HEK293 (cell line): ENCODE measurements at regions not wholly inside any gene's neighbourhood (a gene's known extent, or its start where the extent isn't known, plus 50 kb on each side); places are given as distances from the start of the nearest gene placed in this dataset.

Experiments
- CTCF ChIA-PET: fragments of 350-600 bp; formaldehyde crosslinking; extraction: SDS; loops from one replicate; lab custom pipeline; 2021; ENCODE audit warnings: antibody characterized with exemption; lab: Yijun Ruan, JAX
- POLR2A ChIA-PET: fragments of 300-600 bp; formaldehyde crosslinking; extraction: SDS; loops from one replicate; lab custom pipeline; 2020; ENCODE audit warnings: antibody characterized with exemption, inconsistent platforms; lab: Yijun Ruan, JAX
- H3K27ac ChIP-seq: fragments of 200-500 bp; sonication (Bioruptor generic); 2 replicates; pipeline ENCODE4 v1.5.1; 2014; ENCODE audit warnings: low read depth, low read length, control low read depth, inconsistent platforms; ENCODE audit errors: extremely low read depth
- H3K36me3 ChIP-seq, 2 experiments: fragments of 200-500 bp in 1 of 2; sonication (Bioruptor generic) in 1 of 2; 1 replicate in 1 of 2; 2 replicates in 1 of 2; pipeline ENCODE4 v1.5.1; 2014 to 2017; ENCODE audit warnings: inconsistent platforms in 2 of 2, low read length in 2 of 2; ENCODE audit not compliant: control insufficient read depth in 2 of 2, insufficient read depth in 1 of 2
- H3K4me1 ChIP-seq: fragments of 200-500 bp; sonication (Bioruptor generic); 2 replicates; pipeline ENCODE4 v1.5.1; 2014; ENCODE audit warnings: mild to moderate bottlenecking, low read length, inconsistent platforms; ENCODE audit not compliant: control insufficient read depth, insufficient read depth
- H3K4me3 ChIP-seq: 2 replicates; pipeline ENCODE4 v1.5.1; 2011; ENCODE audit warnings: low read depth, mild to moderate bottlenecking, control low read depth, low read length, moderate library complexity
- H3K9me3 ChIP-seq: fragments of 200-500 bp; sonication (Bioruptor generic); 2 replicates; pipeline ENCODE4 v1.5.1; 2014; ENCODE audit warnings: low read depth, low read length, inconsistent platforms; ENCODE audit not compliant: control insufficient read depth, insufficient read depth
- EGR2 ChIP-seq: fragments of 450-650 bp; formaldehyde crosslinking; IDR thresholded peaks from 2 replicates; pipeline ENCODE4 v1.5.1; 2016; ENCODE audit warnings: low read depth, missing biosample characterization, missing genetic modification characterization
- GFI1B ChIP-seq: fragments of 450-650 bp; formaldehyde crosslinking; IDR thresholded peaks from 2 replicates; pipeline ENCODE4 v1.5.1; 2016; ENCODE audit warnings: missing biosample characterization, missing genetic modification characterization
- GLIS1 ChIP-seq: fragments of 450-650 bp; formaldehyde crosslinking; IDR thresholded peaks from 2 replicates; pipeline ENCODE4 v1.5.1; 2016; ENCODE audit warnings: missing biosample characterization, missing genetic modification characterization
- HOXA7 ChIP-seq: sonication (generic); formaldehyde crosslinking; IDR thresholded peaks from 2 replicates; pipeline ENCODE4 v1.8.1; 2022; ENCODE audit warnings: missing genetic modification reagents, borderline replicate concordance
- KLF7 ChIP-seq: fragments of 450-650 bp; formaldehyde crosslinking; IDR thresholded peaks from 2 replicates; pipeline ENCODE4 v1.5.1; 2016; ENCODE audit warnings: missing biosample characterization, missing genetic modification characterization, borderline replicate concordance
- PBX3 ChIP-seq: sonication (generic); formaldehyde crosslinking; IDR thresholded peaks from 2 replicates; pipeline ENCODE4 v1.8.1; 2022; ENCODE audit warnings: mild to moderate bottlenecking, moderate library complexity, missing genetic modification reagents
- REPIN1 ChIP-seq: fragments of 450-650 bp; formaldehyde crosslinking; IDR thresholded peaks from 2 replicates; pipeline ENCODE4 v1.5.1; 2017; ENCODE audit warnings: missing biosample characterization, missing genetic modification characterization, low read depth
- TSHZ1 ChIP-seq: fragments of 450-650 bp; formaldehyde crosslinking; IDR thresholded peaks from 2 replicates; pipeline ENCODE4 v1.5.1; 2016; ENCODE audit warnings: missing biosample characterization, missing genetic modification characterization, borderline replicate concordance
- YY1 ChIP-seq: fragments of 450-650 bp; formaldehyde crosslinking; IDR thresholded peaks from 2 replicates; pipeline ENCODE4 v1.5.1; 2018; ENCODE audit warnings: missing biosample characterization, missing genetic modification characterization
- ZBTB20 ChIP-seq: fragments of 450-650 bp; formaldehyde crosslinking; IDR thresholded peaks from 2 replicates; pipeline ENCODE4 v1.5.1; 2016; ENCODE audit warnings: missing biosample characterization, missing genetic modification characterization
- ZNF148 ChIP-seq: fragments of 450-650 bp; formaldehyde crosslinking; IDR thresholded peaks from 2 replicates; pipeline ENCODE4 v1.5.0; 2017; ENCODE audit warnings: missing biosample characterization, missing genetic modification characterization, borderline replicate concordance
- ZNF174 ChIP-seq: fragments of 450-650 bp; formaldehyde crosslinking; IDR thresholded peaks from 2 replicates; pipeline ENCODE4 v1.5.0; 2017; ENCODE audit warnings: missing biosample characterization, mild to moderate bottlenecking, missing genetic modification characterization
- ZNF18 ChIP-seq: fragments of 450-650 bp; formaldehyde crosslinking; IDR thresholded peaks from 2 replicates; pipeline ENCODE4 v1.5.1; 2016; ENCODE audit warnings: missing biosample characterization, missing genetic modification characterization
- ZNF211 ChIP-seq: fragments of 450-650 bp; formaldehyde crosslinking; IDR thresholded peaks from 2 replicates; pipeline ENCODE4 v1.5.1; 2016; ENCODE audit warnings: low read depth, missing biosample characterization, missing genetic modification characterization
- ZNF23 ChIP-seq: fragments of 450-650 bp; formaldehyde crosslinking; IDR thresholded peaks from 2 replicates; pipeline ENCODE4 v1.5.1; 2016; ENCODE audit warnings: missing biosample characterization, missing genetic modification characterization, borderline replicate concordance
- ZNF292 ChIP-seq: fragments of 450-650 bp; formaldehyde crosslinking; IDR thresholded peaks from 2 replicates; pipeline ENCODE4 v1.5.1; 2016; ENCODE audit warnings: low read depth, missing biosample characterization, missing genetic modification characterization, borderline replicate concordance
- ZNF311 ChIP-seq: fragments of 450-650 bp; formaldehyde crosslinking; IDR thresholded peaks from 2 replicates; pipeline ENCODE4 v1.5.1; 2017; ENCODE audit warnings: missing biosample characterization, missing genetic modification characterization, borderline replicate concordance
- ZNF350 ChIP-seq: fragments of 450-650 bp; formaldehyde crosslinking; IDR thresholded peaks from 2 replicates; pipeline ENCODE4 v1.5.0; 2017; ENCODE audit warnings: missing biosample characterization, mild to moderate bottlenecking, missing genetic modification characterization
- ZNF501 ChIP-seq: fragments of 450-650 bp; formaldehyde crosslinking; IDR thresholded peaks from 2 replicates; pipeline ENCODE4 v1.5.1; 2016; ENCODE audit warnings: missing biosample characterization, missing genetic modification characterization
- ZNF514 ChIP-seq: fragments of 450-650 bp; formaldehyde crosslinking; IDR thresholded peaks from 2 replicates; pipeline ENCODE4 v1.5.1; 2016; ENCODE audit warnings: missing biosample characterization, missing genetic modification characterization
- ZNF558 ChIP-seq: fragments of 450-650 bp; formaldehyde crosslinking; IDR thresholded peaks from 2 replicates; pipeline ENCODE4 v1.5.1; 2016; ENCODE audit warnings: missing biosample characterization, missing genetic modification characterization
- ZNF561 ChIP-seq: fragments of 450-650 bp; IDR thresholded peaks from 2 replicates; pipeline ENCODE4 v1.5.1; 2018; ENCODE audit warnings: missing biosample characterization, missing genetic modification characterization, borderline replicate concordance
- ZNF623 ChIP-seq: fragments of 450-650 bp; formaldehyde crosslinking; IDR thresholded peaks from 2 replicates; pipeline ENCODE4 v1.5.1; 2016; ENCODE audit warnings: missing biosample characterization, missing genetic modification characterization
- ZNF639 ChIP-seq: fragments of 450-650 bp; formaldehyde crosslinking; IDR thresholded peaks from 2 replicates; pipeline ENCODE4 v1.5.1; 2016; ENCODE audit warnings: missing biosample characterization, missing genetic modification characterization
- ZNF654 ChIP-seq: fragments of 450-650 bp; formaldehyde crosslinking; IDR thresholded peaks from 2 replicates; pipeline ENCODE4 v1.5.1; 2016; ENCODE audit warnings: low read depth, missing biosample characterization, missing genetic modification characterization
- ZNF664 ChIP-seq: fragments of 450-650 bp; formaldehyde crosslinking; IDR thresholded peaks from 2 replicates; pipeline ENCODE4 v1.5.1; 2016; ENCODE audit warnings: missing biosample characterization, missing genetic modification characterization
- ZNF707 ChIP-seq: fragments of 450-650 bp; formaldehyde crosslinking; IDR thresholded peaks from 2 replicates; pipeline ENCODE4 v1.5.1; 2016; ENCODE audit warnings: missing biosample characterization, missing genetic modification characterization
- TF ChIP-seq, protein P1 (sequence below): fragments of 450-650 bp; formaldehyde crosslinking; IDR thresholded peaks from 2 replicates; pipeline ENCODE4 v1.5.1; 2016; ENCODE audit warnings: missing biosample characterization, missing genetic modification characterization

DNA sequence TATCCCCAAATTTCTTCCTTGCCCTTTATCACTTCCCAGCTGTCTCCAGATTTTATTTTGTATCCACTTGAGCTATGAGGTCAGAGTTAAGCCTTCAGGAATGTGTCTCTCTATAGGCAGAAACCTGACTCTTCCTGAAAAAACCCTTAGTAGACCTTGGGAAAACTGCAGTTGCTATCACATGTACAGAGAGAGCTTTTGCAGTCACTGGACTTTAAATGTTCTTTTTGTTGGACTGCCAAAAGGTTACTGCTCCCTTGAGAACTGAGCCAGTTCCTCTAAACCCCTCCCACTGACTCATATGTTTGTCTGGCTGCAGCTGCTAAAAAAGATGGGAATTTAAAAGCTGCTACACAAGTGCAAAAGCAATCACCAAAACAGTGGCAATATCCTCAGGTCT is 169.1 kb upstream of the CCDC54 start:
- H3K27ac ChIP-seq: peak overlapping the region; percentile 13
- CTCF ChIA-PET: interaction anchor here (2.5 kb wide), 1 partner anchor 213 kb away, joined by 8 read pairs; no protein-coding TSS in a partner anchor
- POLR2A ChIA-PET: no interaction called here
- no peak overlapping the region for H3K4me3 ChIP-seq
- no peaks in the 10 kb centered on the region for H3K36me3 ChIP-seq
- H3K9me3 ChIP-seq: no peaks in the 10 kb centered on the region
- peaks cover 7% of the 10 kb centered on the region; the same call in 1 of the 2 replicates for H3K4me1 ChIP-seq
- TF ChIP-seq ZNF654 (tag by site-specific recombination) (no peak), ZNF174 (no peak), ZNF707 (tag by site-specific recombination) (no peak), PBX3 (CRISPR knock-in tag) (no peak), ZNF501 (no peak), REPIN1 (no peak), ZNF292 (tag by site-specific recombination) (no peak), ZNF561 (tag by site-specific recombination) (no peak; the same call in 1 of the 2 replicates), ZNF623 (tag by site-specific recombination) (no peak), TSHZ1 (tag by site-specific recombination) (peak; percentile 51; the same call in 1 of the 2 replicates), ZBTB20 (tag by site-specific recombination) (no peak), ZNF350 (tag by site-specific recombination) (no peak), ZNF664 (tag by site-specific recombination) (no peak), EGR2 (no peak), GLIS1 (tag by site-specific recombination) (no peak; the same call in 1 of the 2 replicates), HOXA7 (CRISPR knock-in tag) (no peak), ZNF18 (tag by site-specific recombination) (no peak), ZNF558 (no peak), YY1 (tag by site-specific recombination) (no peak), ZNF211 (tag by site-specific recombination) (no peak), ZNF148 (tag by site-specific recombination) (no peak), ZNF311 (tag by site-specific recombination) (no peak), ZNF23 (no peak), GFI1B (tag by site-specific recombination) (no peak), KLF7 (tag by site-specific recombination) (no peak), ZNF639 (no peak), ZNF514 (tag by site-specific recombination) (no peak)
- TF ChIP-seq, protein P1, sequence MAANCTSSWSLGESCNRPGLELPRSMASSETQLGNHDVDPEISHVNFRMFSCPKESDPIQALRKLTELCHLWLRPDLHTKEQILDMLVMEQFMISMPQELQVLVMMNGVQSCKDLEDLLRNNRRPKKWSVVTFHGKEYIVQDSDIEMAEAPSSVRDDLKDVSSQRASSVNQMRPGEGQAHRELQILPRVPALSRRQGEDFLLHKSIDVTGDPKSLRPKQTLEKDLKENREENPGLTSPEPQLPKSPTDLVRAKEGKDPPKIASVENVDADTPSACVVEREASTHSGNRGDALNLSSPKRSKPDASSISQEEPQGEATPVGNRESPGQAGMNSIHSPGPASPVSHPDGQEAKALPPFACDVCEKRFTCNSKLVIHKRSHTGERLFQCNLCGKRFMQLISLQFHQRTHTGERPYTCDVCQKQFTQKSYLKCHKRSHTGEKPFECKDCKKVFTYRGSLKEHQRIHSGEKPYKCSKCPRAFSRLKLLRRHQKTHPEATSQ (tag by site-specific recombination): no peak
